MCF 10A (cell line): ENCODE measurements at regions not wholly inside any gene's neighbourhood (a gene's known extent, or its start where the extent isn't known, plus 50 kb on each side); places are given as distances from the start of the nearest gene placed in this dataset.
"Not testable (repeated sequence)": the region's sequence is repeated elsewhere in the genome, so short reads cannot be mapped to it uniquely, and the experiment has no call there.

Source experiments
- BruUV-seq: library from RNA; stranded (reverse); fragments of 400-500 nt; replicated peaks from 2 replicates; lab custom pipeline; 2021; lab: Mats Ljungman, UMichigan
- CTCF ChIA-PET: fragments of 300-600 bp; sonication (Branson Sonifier 250); formaldehyde crosslinking; extraction: SDS; loops from one replicate; lab custom pipeline; 2021; ENCODE audit warnings: antibody characterized with exemption, inconsistent platforms; lab: Yijun Ruan, JAX
- POLR2A ChIA-PET: fragments of 300-600, 350-650 bp; sonication (Branson Sonifier 250); formaldehyde crosslinking; extraction: SDS; loops from one replicate; lab custom pipeline; 2020; ENCODE audit warnings: antibody characterized with exemption, inconsistent platforms; lab: Yijun Ruan, JAX
- DNase-seq: peaks from one replicate; pipeline ENCODE4 v3.0.0-alpha.2; 2018; ENCODE audit not compliant: unreplicated experiment
- H3K27ac Mint-ChIP-seq: one replicate; pipeline ENCODE4 v1.8.0; 2022; ENCODE audit warnings: mild to moderate bottlenecking, low read depth, mixed read lengths; ENCODE audit not compliant: unreplicated experiment
- H3K27me3 Mint-ChIP-seq: one replicate; pipeline ENCODE4 v1.8.0; 2022; ENCODE audit warnings: mixed read lengths; ENCODE audit not compliant: insufficient read depth, unreplicated experiment
- H3K36me3 Mint-ChIP-seq: one replicate; pipeline ENCODE4 v1.8.0; 2022; ENCODE audit warnings: mild to moderate bottlenecking, moderate library complexity, mixed read lengths; ENCODE audit not compliant: insufficient read depth, unreplicated experiment
- H3K4me1 Mint-ChIP-seq: one replicate; pipeline ENCODE4 v1.8.0; 2022; ENCODE audit warnings: mixed read lengths; ENCODE audit not compliant: insufficient read depth, unreplicated experiment
- H3K4me3 Mint-ChIP-seq: one replicate; pipeline ENCODE4 v1.8.0; 2022; ENCODE audit warnings: mild to moderate bottlenecking, moderate library complexity, mixed read lengths; ENCODE audit not compliant: unreplicated experiment
- H3K9me3 Mint-ChIP-seq: one replicate; pipeline ENCODE4 v1.8.0; 2022; ENCODE audit warnings: mixed read lengths; ENCODE audit not compliant: unreplicated experiment
- intact Hi-C: fragments of 100-400 bp; cut with micrococcal nuclease; formaldehyde crosslinking; loops from 2 replicates; pipeline ENCODE4 v1.14.1; 2022
- TF ChIP-seq, protein P1 (sequence below): fragments of 200-600 bp; IDR thresholded peaks from one replicate; pipeline ENCODE4 v1.8.0; 2022; ENCODE audit warnings: antibody characterized with exemption, mild to moderate bottlenecking; ENCODE audit not compliant: unreplicated experiment

GRCh38 chr2:186170693-186171092 lies 315.4 kb upstream of the ZC3H15 start:
- no TSS peak for BruUV-seq
- Mint-ChIP-seq H3K36me3 (no peaks in the 10 kb centered on the region), H3K4me1 (no peaks in the 10 kb centered on the region), H3K4me3 (no peak overlapping the region), H3K27ac (no peak overlapping the region), H3K27me3 (no peaks in the 10 kb centered on the region), H3K9me3 (peaks cover 8% of the 10 kb centered on the region)
- ChIA-PET POLR2A (no interaction called here), CTCF (interaction anchor here (1.4 kb wide), 1 partner anchor 879 kb away, joined by 3 read pairs; no protein-coding TSS in a partner anchor)
- TF ChIP-seq, protein P1, sequence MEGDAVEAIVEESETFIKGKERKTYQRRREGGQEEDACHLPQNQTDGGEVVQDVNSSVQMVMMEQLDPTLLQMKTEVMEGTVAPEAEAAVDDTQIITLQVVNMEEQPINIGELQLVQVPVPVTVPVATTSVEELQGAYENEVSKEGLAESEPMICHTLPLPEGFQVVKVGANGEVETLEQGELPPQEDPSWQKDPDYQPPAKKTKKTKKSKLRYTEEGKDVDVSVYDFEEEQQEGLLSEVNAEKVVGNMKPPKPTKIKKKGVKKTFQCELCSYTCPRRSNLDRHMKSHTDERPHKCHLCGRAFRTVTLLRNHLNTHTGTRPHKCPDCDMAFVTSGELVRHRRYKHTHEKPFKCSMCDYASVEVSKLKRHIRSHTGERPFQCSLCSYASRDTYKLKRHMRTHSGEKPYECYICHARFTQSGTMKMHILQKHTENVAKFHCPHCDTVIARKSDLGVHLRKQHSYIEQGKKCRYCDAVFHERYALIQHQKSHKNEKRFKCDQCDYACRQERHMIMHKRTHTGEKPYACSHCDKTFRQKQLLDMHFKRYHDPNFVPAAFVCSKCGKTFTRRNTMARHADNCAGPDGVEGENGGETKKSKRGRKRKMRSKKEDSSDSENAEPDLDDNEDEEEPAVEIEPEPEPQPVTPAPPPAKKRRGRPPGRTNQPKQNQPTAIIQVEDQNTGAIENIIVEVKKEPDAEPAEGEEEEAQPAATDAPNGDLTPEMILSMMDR, result no peak
- DNase-seq, result no peak
- intact Hi-C loops, result no loop called here

- Mint-ChIP-seq H3K4me1 (no peaks in the 10 kb centered on the region), H3K36me3 (no peaks in the 10 kb centered on the region), H3K27ac (no peak overlapping the region), H3K9me3 (no peaks in the 10 kb centered on the region), H3K4me3 (no peak overlapping the region), H3K27me3 (no peaks in the 10 kb centered on the region)
- POLR2A ChIA-PET, result no interaction called here
- intact Hi-C loops, result no loop called here
- TF ChIP-seq, protein P1, result no peak
- no peak for DNase-seq
- no TSS peak for BruUV-seq
- CTCF ChIA-PET, result no interaction called here
Observed at GRCh38 chr2:186181625-186182024, 304.4 kb upstream of the ZC3H15 start.

DNA sequence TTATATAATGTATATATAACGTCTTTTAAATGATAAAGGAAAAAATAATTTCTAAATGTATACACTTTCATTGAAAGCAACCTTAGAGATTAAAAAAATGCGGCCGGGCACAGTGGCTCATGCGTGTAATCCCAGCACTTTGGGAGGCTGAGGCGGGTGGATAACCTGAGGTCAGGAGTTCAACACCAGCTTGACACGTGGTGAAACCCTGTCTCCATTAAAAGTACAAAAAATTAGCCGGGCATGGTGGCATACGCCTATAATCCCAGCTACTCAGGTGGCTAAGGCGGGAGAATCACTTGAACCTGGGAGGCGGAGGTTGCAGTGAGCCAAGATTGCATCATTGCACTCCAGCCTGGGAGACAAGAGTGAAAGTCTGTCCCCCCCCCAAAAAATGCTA lies 303.7 kb upstream of the ZC3H15 start:
- not testable (repeated sequence) for DNase-seq

DNA sequence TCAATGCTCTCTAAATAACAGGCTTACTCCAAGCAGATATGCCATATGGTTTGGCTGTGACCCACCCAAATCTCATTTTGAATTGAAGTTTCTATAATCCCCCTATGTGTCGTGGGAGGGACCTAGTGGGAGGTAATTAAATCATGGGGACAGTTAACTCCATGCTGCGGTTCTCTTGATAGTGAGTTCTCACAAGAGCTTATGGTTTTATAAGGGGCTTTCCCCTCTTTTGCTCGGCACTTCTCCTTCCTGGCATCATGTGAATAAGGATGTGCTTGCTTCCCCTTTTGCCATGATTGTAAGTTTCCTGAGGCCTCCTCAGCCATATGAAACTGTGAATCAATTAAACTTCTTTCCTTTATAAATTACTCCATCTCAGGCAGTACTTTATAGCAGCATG lies 302.7 kb upstream of the ZC3H15 start:
- ChIA-PET CTCF (no interaction called here), POLR2A (no interaction called here)
- BruUV-seq, result no TSS peak
- Mint-ChIP-seq H3K4me3 (no peak overlapping the region), H3K27me3 (no peaks in the 10 kb centered on the region), H3K27ac (no peak overlapping the region), H3K9me3 (no peaks in the 10 kb centered on the region), H3K4me1 (no peaks in the 10 kb centered on the region), H3K36me3 (no peaks in the 10 kb centered on the region)
- intact Hi-C loops, result no loop called here
- TF ChIP-seq, protein P1, result no peak
- DNase-seq, result no peak

More for the DNA sequence above, 303.7 kb upstream of the ZC3H15 start:
- H3K36me3 Mint-ChIP-seq, BruUV-seq, H3K4me3 Mint-ChIP-seq, H3K4me1 Mint-ChIP-seq, intact Hi-C loops, H3K27me3 Mint-ChIP-seq, H3K9me3 Mint-ChIP-seq, H3K27ac Mint-ChIP-seq, POLR2A ChIA-PET: not testable (repeated sequence)
- CTCF ChIA-PET, result interaction anchor here (0.5 kb wide), 1 partner anchor 86 kb away, joined by 3 read pairs; no protein-coding TSS in a partner anchor

DNA sequence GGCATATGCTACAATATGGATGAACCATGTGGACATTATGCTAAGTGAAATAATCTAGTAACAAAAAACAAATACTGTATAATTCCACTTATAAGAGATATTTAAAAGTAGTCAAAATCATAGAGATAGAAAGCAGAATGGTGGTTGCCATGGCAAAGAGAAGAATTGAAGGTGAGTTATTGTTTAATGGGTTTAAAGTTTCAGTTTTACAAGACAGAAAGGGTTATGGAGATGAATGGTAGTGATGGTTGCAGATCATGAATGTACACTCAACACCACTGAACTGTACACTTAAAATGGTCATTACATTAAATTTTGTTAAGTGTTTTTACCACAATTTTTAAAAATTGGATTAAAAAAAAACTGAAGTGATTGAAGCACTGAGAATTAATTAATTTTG lies 298.2 kb upstream of the ZC3H15 start:
- H3K27me3 Mint-ChIP-seq, result no peaks in the 10 kb centered on the region
- no peak overlapping the region for H3K4me3 Mint-ChIP-seq
- ChIA-PET POLR2A (no interaction called here), CTCF (no interaction called here)
- no peaks in the 10 kb centered on the region for H3K9me3 Mint-ChIP-seq
- no peaks in the 10 kb centered on the region for H3K4me1 Mint-ChIP-seq
- no peak for DNase-seq
- TF ChIP-seq, protein P1, result no peak
- no TSS peak for BruUV-seq
- intact Hi-C loops, result no loop called here
- no peak overlapping the region for H3K27ac Mint-ChIP-seq
- no peaks in the 10 kb centered on the region for H3K36me3 Mint-ChIP-seq
